Mesendoderm (in vitro differentiated cells): ENCODE measurements at regions not wholly inside any gene's neighbourhood (a gene's known extent, or its start where the extent isn't known, plus 50 kb on each side); places are given as distances from the start of the nearest gene placed in this dataset.
"Not testable (repeated sequence)": the region's sequence is repeated elsewhere in the genome, so short reads cannot be mapped to it uniquely, and the experiment has no call there.

Source experiments
- DNase-seq: peaks from one replicate; pipeline ENCODE4 v3.0.0; 2013
- H2AK5ac ChIP-seq: 2 replicates; pipeline ENCODE4 v1.6.1; 2013; ENCODE audit warnings: low read length, inconsistent platforms
- H2BK120ac ChIP-seq: 2 replicates; pipeline ENCODE4 v1.6.1; 2013; ENCODE audit warnings: low read depth, mild to moderate bottlenecking, low read length, moderate library complexity, mixed read lengths
- H2BK15ac ChIP-seq: replicated peaks from 2 replicates; pipeline ENCODE4 v1.6.1; 2013; ENCODE audit warnings: low read depth, mild to moderate bottlenecking, moderate library complexity
- H2BK5ac ChIP-seq: 2 replicates; pipeline ENCODE4 v1.6.1; 2013; ENCODE audit warnings: low read length, inconsistent platforms
- H3K18ac ChIP-seq: 2 replicates; pipeline ENCODE4 v1.6.1; 2013; ENCODE audit warnings: mild to moderate bottlenecking, low read length, mixed read lengths
- H3K23ac ChIP-seq: one replicate; pipeline ENCODE4 v1.6.1; 2013; ENCODE audit warnings: low read length
- H3K27ac ChIP-seq: 2 replicates; pipeline ENCODE4 v1.5.1; 2013; ENCODE audit warnings: low read depth, mild to moderate bottlenecking, inconsistent platforms, low read length, moderate library complexity
- H3K27me3 ChIP-seq: 2 replicates; pipeline ENCODE4 v1.6.1; 2013; ENCODE audit warnings: low read length, control low read depth, mild to moderate bottlenecking, inconsistent platforms; ENCODE audit not compliant: insufficient read depth, poor library complexity
- H3K36me3 ChIP-seq: 2 replicates; pipeline ENCODE4 v1.6.1; 2013; ENCODE audit warnings: low read length, inconsistent platforms; ENCODE audit not compliant: control insufficient read depth, insufficient read depth
- H3K4ac ChIP-seq: one replicate; pipeline ENCODE4 v1.6.1; 2013; ENCODE audit warnings: low read depth, mild to moderate bottlenecking, low read length, moderate library complexity
- H3K4me1 ChIP-seq: 2 replicates; pipeline ENCODE4 v1.6.1; 2013; ENCODE audit warnings: low read depth, low read length, inconsistent platforms; ENCODE audit not compliant: control insufficient read depth
- H3K4me2 ChIP-seq: 2 replicates; pipeline ENCODE4 v1.6.1; 2013; ENCODE audit warnings: low read length
- H3K4me3 ChIP-seq: 2 replicates; pipeline ENCODE4 v1.5.1; 2013; ENCODE audit warnings: mild to moderate bottlenecking, low read length
- H3K56ac ChIP-seq: one replicate; pipeline ENCODE4 v1.6.1; 2013; ENCODE audit warnings: low read length
- H3K79me1 ChIP-seq: 2 replicates; pipeline ENCODE4 v1.6.1; 2013; ENCODE audit warnings: low read length, inconsistent platforms
- H3K79me2 ChIP-seq: 2 replicates; pipeline ENCODE4 v1.6.1; 2013; ENCODE audit warnings: mild to moderate bottlenecking, low read length; ENCODE audit not compliant: control insufficient read depth, insufficient read depth
- H3K9ac ChIP-seq: 2 replicates; pipeline ENCODE4 v1.6.1; 2013; ENCODE audit warnings: low read length, inconsistent platforms
- H4K5ac ChIP-seq: one replicate; pipeline ENCODE4 v1.6.1; 2013; ENCODE audit warnings: low read length
- H4K8ac ChIP-seq: one replicate; pipeline ENCODE4 v1.6.1; 2013; ENCODE audit warnings: low read depth, mild to moderate bottlenecking, control low read depth, low read length, moderate library complexity
- WGBS: extraction: QIAGEN DNeasy Blood & Tissue Kit; methylation state at CpG from one replicate; pipeline ENCODE4 v1.1.7; 2013; ENCODE audit warnings: low lambda C conversion rate, missing lambda C conversion rate; ENCODE audit not compliant: insufficient coverage; ENCODE audit errors: extremely low coverage; 5-methylcytosine and 5-hydroxymethylcytosine counted together

GRCh38 chr2:189982087-189982486 is 80.4 kb downstream of the MSTN start:
- Histone ChIP-seq H3K27ac (no peak overlapping the region), H4K5ac (no peak overlapping the region), H3K79me2 (no peaks in the 10 kb centered on the region), H2BK120ac (no peak overlapping the region), H2BK5ac (no peak overlapping the region), H2BK15ac (no peak overlapping the region), H3K4me3 (no peak overlapping the region), H3K4ac (no peak overlapping the region), H3K36me3 (no peaks in the 10 kb centered on the region), H3K9ac (no peak overlapping the region), H3K79me1 (no peaks in the 10 kb centered on the region), H3K23ac (no peak overlapping the region), H3K56ac (no peak overlapping the region), H2AK5ac (no peak overlapping the region), H4K8ac (no peak overlapping the region), H3K4me1 (no peaks in the 10 kb centered on the region), H3K27me3 (no peaks in the 10 kb centered on the region), H3K18ac (no peak overlapping the region), H3K4me2 (no peak overlapping the region)
- no peak for DNase-seq

- not testable (repeated sequence) for H2BK5ac ChIP-seq, H4K5ac ChIP-seq, H3K4me3 ChIP-seq, H3K23ac ChIP-seq, DNase-seq, H2AK5ac ChIP-seq, H3K18ac ChIP-seq, H2BK15ac ChIP-seq, H3K27ac ChIP-seq, H2BK120ac ChIP-seq, H3K4ac ChIP-seq, H3K9ac ChIP-seq, H4K8ac ChIP-seq, H3K79me1 ChIP-seq, H3K36me3 ChIP-seq, H3K4me1 ChIP-seq, H3K27me3 ChIP-seq, H3K79me2 ChIP-seq, H3K4me2 ChIP-seq, H3K56ac ChIP-seq
- no CpG with 5 or more reads among the region's 11 CpGs for WGBS
These were observed 86.0 kb downstream of the MSTN start for GRCh38 chr2:189976488-189976887.

DNA sequence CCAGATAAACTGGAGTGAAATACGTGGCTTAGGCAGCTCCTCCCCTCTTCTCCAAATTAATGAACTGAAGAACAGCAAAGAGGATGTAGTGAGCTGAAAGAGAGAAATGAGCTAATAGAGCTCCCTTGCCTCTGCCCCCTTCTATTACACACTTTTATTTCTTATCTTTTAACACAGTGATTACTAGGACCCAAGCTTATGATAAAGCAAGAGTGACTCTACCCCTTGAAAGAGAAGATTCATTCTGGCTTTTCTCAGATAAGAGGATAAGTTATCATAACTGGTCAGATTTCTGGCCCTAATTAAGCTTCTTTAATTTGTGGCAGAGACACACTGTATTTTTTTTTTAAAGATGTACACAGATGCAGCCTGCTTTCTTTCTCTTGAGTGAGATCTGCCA is 102.2 kb downstream of the MSTN start:
- WGBS = no CpG with 5 or more reads among the region's 1 CpG

GRCh38 chr2:189959450-189959849 is 103.1 kb downstream of the MSTN start:
- no peaks in the 10 kb centered on the region for H3K4me1 ChIP-seq
- no peaks in the 10 kb centered on the region for H3K79me1 ChIP-seq
- no peak overlapping the region for H3K23ac ChIP-seq
- no peaks in the 10 kb centered on the region for H3K27me3 ChIP-seq
- H4K5ac ChIP-seq = no peak overlapping the region
- no peak overlapping the region for H3K4me2 ChIP-seq
- no peaks in the 10 kb centered on the region for H3K79me2 ChIP-seq
- no peak overlapping the region for H3K18ac ChIP-seq
- no peak overlapping the region for H2AK5ac ChIP-seq
- no peaks in the 10 kb centered on the region for H3K36me3 ChIP-seq
- no peak overlapping the region for H3K4me3 ChIP-seq
- H3K27ac ChIP-seq = no peak overlapping the region
- peak; percentile 5 for DNase-seq
- no peak overlapping the region for H2BK120ac ChIP-seq
- H2BK15ac ChIP-seq = no peak overlapping the region
- H2BK5ac ChIP-seq = no peak overlapping the region
- no peak overlapping the region for H3K4ac ChIP-seq
- H3K9ac ChIP-seq = no peak overlapping the region
- H3K56ac ChIP-seq = no peak overlapping the region
- no peak overlapping the region for H4K8ac ChIP-seq

More for the DNA sequence above, 102.2 kb downstream of the MSTN start:
- H3K9ac ChIP-seq = no peak overlapping the region
- H4K8ac ChIP-seq = no peak overlapping the region
- no peak overlapping the region for H2BK15ac ChIP-seq
- no peak overlapping the region for H3K4me2 ChIP-seq
- no peak overlapping the region for H2BK5ac ChIP-seq
- DNase-seq = peak; percentile 65
- H3K23ac ChIP-seq = no peak overlapping the region
- H2BK120ac ChIP-seq = no peak overlapping the region
- H4K5ac ChIP-seq = no peak overlapping the region
- no peaks in the 10 kb centered on the region for H3K79me1 ChIP-seq
- H3K27me3 ChIP-seq = no peaks in the 10 kb centered on the region
- H3K56ac ChIP-seq = no peak overlapping the region
- H3K4me3 ChIP-seq = no peak overlapping the region
- no peaks in the 10 kb centered on the region for H3K36me3 ChIP-seq
- no peaks in the 10 kb centered on the region for H3K79me2 ChIP-seq
- no peak overlapping the region for H3K4ac ChIP-seq
- no peak overlapping the region for H3K27ac ChIP-seq
- no peak overlapping the region for H3K18ac ChIP-seq
- no peaks in the 10 kb centered on the region for H3K4me1 ChIP-seq
- no peak overlapping the region for H2AK5ac ChIP-seq

DNA sequence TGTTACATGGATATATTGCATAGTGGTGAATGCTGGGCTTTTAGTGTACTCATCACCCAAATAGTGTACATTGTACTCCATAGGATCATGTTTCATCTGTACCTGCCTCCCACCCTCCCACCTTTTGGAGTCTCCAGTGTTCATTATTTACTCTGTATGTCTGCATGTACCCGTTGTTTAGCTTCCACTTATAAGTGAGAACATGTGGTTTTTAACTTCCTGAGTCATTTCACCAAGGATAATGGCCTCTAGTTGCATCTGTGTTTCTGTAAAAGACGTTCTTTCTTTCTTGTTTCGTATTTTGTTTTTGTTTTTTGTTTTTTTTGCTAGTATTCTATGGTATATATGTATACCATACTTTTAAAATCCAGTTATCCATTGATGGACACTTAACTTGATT is 107.5 kb downstream of the MSTN start:
- H2BK5ac ChIP-seq = no peak overlapping the region
- no CpG with 5 or more reads among the region's 3 CpGs for WGBS
- H2BK15ac ChIP-seq = no peak overlapping the region
- no peaks in the 10 kb centered on the region for H3K36me3 ChIP-seq
- H2BK120ac ChIP-seq = no peak overlapping the region
- no peak overlapping the region for H3K23ac ChIP-seq
- no peak overlapping the region for H2AK5ac ChIP-seq
- no peak overlapping the region for H3K56ac ChIP-seq
- no peaks in the 10 kb centered on the region for H3K79me1 ChIP-seq
- H3K4me2 ChIP-seq = no peak overlapping the region
- no peak overlapping the region for H3K4me3 ChIP-seq
- no peak overlapping the region for H4K5ac ChIP-seq
- no peaks in the 10 kb centered on the region for H3K4me1 ChIP-seq
- no peak overlapping the region for H3K9ac ChIP-seq
- H3K79me2 ChIP-seq = no peaks in the 10 kb centered on the region
- H4K8ac ChIP-seq = no peak overlapping the region
- H3K4ac ChIP-seq = no peak overlapping the region
- DNase-seq = no peak
- H3K27ac ChIP-seq = no peak overlapping the region
- H3K18ac ChIP-seq = no peak overlapping the region
- no peaks in the 10 kb centered on the region for H3K27me3 ChIP-seq

GRCh38 chr2:189952536-189953109 is 109.9 kb downstream of the MSTN start:
- Histone ChIP-seq H3K27me3 (no peaks in the 10 kb centered on the region), H2BK15ac (no peak overlapping the region), H3K4ac (no peak overlapping the region), H2BK5ac (no peak overlapping the region), H3K4me2 (no peak overlapping the region), H3K36me3 (no peaks in the 10 kb centered on the region), H2BK120ac (no peak overlapping the region), H3K18ac (no peak overlapping the region), H3K79me1 (no peaks in the 10 kb centered on the region), H4K5ac (no peak overlapping the region), H3K4me3 (no peak overlapping the region), H2AK5ac (no peak overlapping the region), H3K56ac (no peak overlapping the region), H3K23ac (no peak overlapping the region), H3K79me2 (no peaks in the 10 kb centered on the region), H4K8ac (no peak overlapping the region), H3K9ac (no peak overlapping the region), H3K27ac (no peak overlapping the region), H3K4me1 (no peaks in the 10 kb centered on the region)
- WGBS = no CpG with 5 or more reads among the region's 3 CpGs
- DNase-seq = no peak
